ENCODE measurements at regions not wholly inside any gene's neighbourhood (a gene's known extent, or its start where the extent isn't known, plus 50 kb on each side); places are given as distances from the start of the nearest gene placed in this dataset.

GRCh38 chr6:56843476-56844349, 111.2 kb upstream of the BEND6 start:
- TF ChIP-seq CTCF (IDR thresholded peaks at IDR 0.05) (peak; percentile 47; the same call in 2 of the 3 replicates), MAFK (IDR thresholded peaks at IDR 0.05; ENCODE audit: partially characterized antibody) (no peak), MAZ (IDR thresholded peaks at IDR 0.05; ENCODE audit: borderline replicate concordance, low read depth, low read length) (no peak), MAX (IDR thresholded peaks at IDR 0.05) (peak; percentile 59; the same call in 1 of the 2 replicates), SMC3 (IDR thresholded peaks at IDR 0.05) (peak; percentile 62), KDM1A (IDR thresholded peaks at IDR 0.05; ENCODE audit: low read depth) (0 out of 2 replicates have a peak, but pooled peaks have one; percentile 33)
